CD4-positive, alpha-beta memory T cell (primary cell): ENCODE measurements at regions not wholly inside any gene's neighbourhood (a gene's known extent, or its start where the extent isn't known, plus 50 kb on each side); places are given as distances from the start of the nearest gene placed in this dataset.

ENCODE experiments used
- CTCF ChIA-PET: fragments of 350-600 bp; sonication (Branson Sonifier 250); formaldehyde crosslinking; loops from one replicate; lab custom pipeline; 2021; ENCODE audit warnings: inconsistent platforms; ENCODE audit not compliant: partially characterized antibody; lab: Charles Lee
- POLR2A ChIA-PET: fragments of 350-600 bp; sonication (Branson Sonifier 250); formaldehyde crosslinking; loops from one replicate; lab custom pipeline; 2021; ENCODE audit not compliant: partially characterized antibody; lab: Charles Lee
- DNase-seq, 5 donors: peaks; one replicate each; pipeline versions ENCODE4 v3.0.0 to v3.0.0-alpha.2; 2020 to 2022; ENCODE audit warnings: mixed read lengths in 1 of 5
- H3K27ac ChIP-seq: one replicate; pipeline ENCODE4 v1.7.0; 2013; ENCODE audit warnings: low read depth, low read length
- H3K27me3 ChIP-seq: 2 replicates; pipeline ENCODE4 v1.7.0; 2013; ENCODE audit warnings: mild to moderate bottlenecking, low read length, moderate library complexity; ENCODE audit not compliant: insufficient read depth
- H3K36me3 ChIP-seq: 2 replicates; pipeline ENCODE4 v1.7.0; 2013; ENCODE audit warnings: mild to moderate bottlenecking, low read length, moderate library complexity; ENCODE audit not compliant: insufficient read depth
- H3K4me1 ChIP-seq: 2 replicates; pipeline ENCODE4 v1.7.0; 2013; ENCODE audit warnings: mild to moderate bottlenecking, low read length, moderate library complexity; ENCODE audit not compliant: insufficient read depth
- H3K4me3 ChIP-seq, 2 donors: one replicate each; pipeline ENCODE4 v1.7.0; 2013; ENCODE audit warnings: low read length in 2 of 2, mild to moderate bottlenecking in 1 of 2
- H3K9me3 ChIP-seq, 2 donors: one replicate each; pipeline ENCODE4 v1.7.0; 2013; ENCODE audit warnings: low read length in 2 of 2, control low read depth in 1 of 2; ENCODE audit not compliant: control insufficient read depth in 1 of 2
- H3K27ac Mint-ChIP-seq, 7 donors: one replicate each; pipeline ENCODE4 v1.8.0; 2020 to 2021; ENCODE audit warnings: mixed read lengths in 7 of 7, mild to moderate bottlenecking in 6 of 7, inconsistent platforms in 3 of 7, moderate library complexity in 3 of 7
- H3K27me3 Mint-ChIP-seq, 2 donors: one replicate each; pipeline ENCODE4 v1.8.0; 2020 to 2021; ENCODE audit warnings: mixed read lengths in 2 of 2
- H3K36me3 Mint-ChIP-seq, 2 donors: one replicate each; pipeline ENCODE4 v1.8.0; 2020 to 2021; ENCODE audit warnings: mixed read lengths in 2 of 2, inconsistent platforms in 1 of 2, mild to moderate bottlenecking in 1 of 2
- H3K4me1 Mint-ChIP-seq, 4 donors: one replicate each; pipeline ENCODE4 v1.8.0; 2020 to 2021; ENCODE audit warnings: mixed read lengths in 4 of 4, mild to moderate bottlenecking in 1 of 4
- H3K4me3 Mint-ChIP-seq, 8 donors: one replicate each; pipeline ENCODE4 v1.8.0; 2020 to 2021; ENCODE audit warnings: mixed read lengths in 8 of 8, mild to moderate bottlenecking in 7 of 8, moderate library complexity in 6 of 8, inconsistent platforms in 3 of 8
- H3K9me3 Mint-ChIP-seq, 8 donors: one replicate each; pipeline ENCODE4 v1.8.0; 2020 to 2021; ENCODE audit warnings: mixed read lengths in 8 of 8, mild to moderate bottlenecking in 5 of 8, inconsistent platforms in 3 of 8, moderate library complexity in 1 of 8
- intact Hi-C: fragments of 100-400 bp; cut with micrococcal nuclease; formaldehyde crosslinking; loops from one replicate; pipeline ENCODE4 v1.15.1; 2023

DNA sequence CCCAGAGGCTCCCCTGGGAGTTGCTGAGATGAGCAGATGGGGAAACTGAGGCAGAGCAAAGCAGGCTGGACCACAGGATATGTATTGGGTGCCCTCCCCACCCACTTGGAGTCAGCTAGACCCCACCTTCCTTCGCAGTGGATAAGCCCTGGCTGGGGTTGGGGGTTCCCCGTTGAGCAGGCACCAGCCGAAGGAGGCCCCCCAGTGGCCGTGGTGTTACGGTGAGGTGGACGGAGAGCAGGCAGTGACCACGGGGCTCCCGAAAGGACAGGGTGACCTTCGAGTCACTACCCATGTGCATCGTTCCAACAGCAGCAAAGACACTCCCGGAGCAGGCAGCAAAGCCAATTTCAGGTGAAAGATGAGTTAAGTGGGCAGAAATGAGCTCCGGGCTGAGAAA, 62.4 kb upstream of the ADGRE5 start:
- Histone ChIP-seq H3K4me3 (no peak overlapping the region), H3K9me3 (no peaks in the 10 kb centered on the region), H3K27ac (no peak overlapping the region), H3K4me1 (no peaks in the 10 kb centered on the region), H3K36me3 (no peaks in the 10 kb centered on the region), H3K27me3 (no peaks in the 10 kb centered on the region)
- ChIA-PET POLR2A (no interaction called here), CTCF (no interaction called here)
- Mint-ChIP-seq H3K36me3 (no peaks in the 10 kb centered on the region), H3K27me3 (no peaks in the 10 kb centered on the region), H3K4me1 (peaks cover 0 to 2% (median 0%) of the 10 kb centered on the region in 4 donors), H3K4me3 (no peak overlapping the region), H3K9me3 (no peaks in the 10 kb centered on the region), H3K27ac (no peak overlapping the region)
- intact Hi-C loops: no loop called here
- no peak for DNase-seq

DNA sequence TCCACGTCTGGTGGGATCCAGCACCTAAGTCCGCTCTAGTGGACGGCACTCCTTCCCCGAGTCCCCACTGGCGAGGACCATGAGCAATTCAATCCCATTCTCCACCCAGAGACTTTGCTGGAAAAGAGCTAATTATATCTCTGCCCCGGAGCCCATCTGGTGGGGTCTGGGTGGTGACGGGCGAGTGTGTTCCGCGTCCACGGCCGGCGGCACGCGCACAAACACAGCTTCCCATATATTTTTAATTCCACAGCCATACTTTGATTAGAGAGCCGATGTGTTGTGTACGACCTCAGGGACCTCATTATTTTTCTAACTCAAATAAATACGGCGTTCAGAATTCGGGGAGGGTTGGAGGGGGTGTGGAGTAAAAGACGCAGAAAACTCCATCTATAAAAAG, 64.1 kb upstream of the ADGRE5 start:
- POLR2A ChIA-PET: no interaction called here
- CTCF ChIA-PET: interaction anchor here (0.7 to 1.2 kb wide), 2 partner anchors 11 to 31 kb away, joined by 3 read pairs; no protein-coding TSS in a partner anchor
- intact Hi-C loops: no loop called here

DNA sequence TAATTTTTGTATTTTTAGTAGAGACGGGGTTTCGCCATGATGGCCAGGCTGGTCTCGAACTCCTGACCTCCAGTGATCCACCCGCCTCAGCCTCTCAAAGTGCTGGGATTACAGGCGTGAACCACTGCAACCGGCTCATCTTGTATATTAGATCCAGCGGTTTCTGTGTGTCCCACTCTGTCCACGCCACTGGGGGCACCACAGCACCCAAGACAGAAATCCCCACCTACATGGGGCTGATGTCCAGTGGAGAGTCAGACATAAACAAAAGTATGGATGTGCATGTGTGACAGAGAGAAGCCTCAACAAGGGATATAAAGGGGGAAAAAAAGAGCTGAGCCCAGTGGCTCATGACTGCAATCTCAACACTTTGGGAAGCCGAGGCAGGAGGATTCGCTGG, 65.8 kb upstream of the ADGRE5 start:
- intact Hi-C loops: no loop called here
- Histone ChIP-seq H3K9me3 (no peaks in the 10 kb centered on the region), H3K4me3 (no peak overlapping the region), H3K4me1 (no peaks in the 10 kb centered on the region), H3K27ac (no peak overlapping the region), H3K27me3 (no peaks in the 10 kb centered on the region), H3K36me3 (no peaks in the 10 kb centered on the region)
- CTCF ChIA-PET: interaction anchor here (1.6 kb wide), 1 partner anchor 33 kb away, joined by 4 read pairs; no protein-coding TSS in a partner anchor
- H3K4me3 Mint-ChIP-seq: no peak overlapping the region
- POLR2A ChIA-PET: no interaction called here
- peaks cover 0 to 2% (median 0%) of the 10 kb centered on the region in 4 donors for H3K4me1 Mint-ChIP-seq
- H3K27me3 Mint-ChIP-seq: peaks cover 0 to 1% of the 10 kb centered on the region in 2 donors
- no peaks in the 10 kb centered on the region for H3K9me3 Mint-ChIP-seq
- no peaks in the 10 kb centered on the region for H3K36me3 Mint-ChIP-seq
- H3K27ac Mint-ChIP-seq: no peak overlapping the region
- DNase-seq: no peak

More for the DNA sequence above, 64.1 kb upstream of the ADGRE5 start:
- Histone ChIP-seq H3K27me3 (no peaks in the 10 kb centered on the region), H3K36me3 (no peaks in the 10 kb centered on the region), H3K27ac (no peak overlapping the region), H3K4me1 (no peaks in the 10 kb centered on the region), H3K9me3 (no peaks in the 10 kb centered on the region), H3K4me3 (no peak overlapping the region)
- Mint-ChIP-seq H3K4me1 (peaks cover 0 to 2% (median 0%) of the 10 kb centered on the region in 4 donors), H3K4me3 (no peak overlapping the region), H3K36me3 (no peaks in the 10 kb centered on the region), H3K9me3 (no peaks in the 10 kb centered on the region), H3K27me3 (no peaks in the 10 kb centered on the region), H3K27ac (no peak overlapping the region)
- no peak for DNase-seq

DNA sequence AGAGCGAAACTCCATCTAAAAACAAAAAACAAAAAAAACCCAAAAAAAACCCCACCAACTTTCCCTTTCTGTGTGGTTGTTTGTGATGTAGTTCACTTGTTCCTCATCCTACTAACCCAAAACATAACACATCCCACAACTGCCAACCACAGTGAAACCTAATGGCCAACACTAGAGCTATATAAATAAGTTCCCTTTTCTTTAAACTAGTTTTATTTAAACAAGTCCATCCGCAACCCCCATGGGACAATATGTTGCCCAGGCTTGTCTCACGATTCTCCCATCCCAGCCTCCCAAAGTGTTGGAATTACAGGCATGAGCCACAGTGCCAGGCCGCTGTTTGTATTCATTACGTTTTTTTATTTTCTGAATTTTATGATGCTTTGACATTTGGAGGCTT, 71.2 kb upstream of the ADGRE5 start:
- CTCF ChIA-PET: no interaction called here
- H3K4me3 ChIP-seq: no peak overlapping the region
- H3K27ac Mint-ChIP-seq: no peak overlapping the region
- peaks cover 0 to 4% (median 0%) of the 10 kb centered on the region in 8 donors for H3K9me3 Mint-ChIP-seq
- H3K36me3 ChIP-seq: no peaks in the 10 kb centered on the region
- POLR2A ChIA-PET: no interaction called here
- peaks cover 0 to 1% of the 10 kb centered on the region in 2 donors for H3K27me3 Mint-ChIP-seq
- H3K4me1 ChIP-seq: no peaks in the 10 kb centered on the region
- peaks cover 3 to 8% (median 5%) of the 10 kb centered on the region in 4 donors for H3K4me1 Mint-ChIP-seq
- H3K27me3 ChIP-seq: no peaks in the 10 kb centered on the region
- H3K4me3 Mint-ChIP-seq: no peak overlapping the region
- no peak for DNase-seq
- intact Hi-C loops: no loop called here
- no peak overlapping the region for H3K27ac ChIP-seq
- H3K36me3 Mint-ChIP-seq: no peaks in the 10 kb centered on the region
- no peaks in the 10 kb centered on the region for H3K9me3 ChIP-seq

DNA sequence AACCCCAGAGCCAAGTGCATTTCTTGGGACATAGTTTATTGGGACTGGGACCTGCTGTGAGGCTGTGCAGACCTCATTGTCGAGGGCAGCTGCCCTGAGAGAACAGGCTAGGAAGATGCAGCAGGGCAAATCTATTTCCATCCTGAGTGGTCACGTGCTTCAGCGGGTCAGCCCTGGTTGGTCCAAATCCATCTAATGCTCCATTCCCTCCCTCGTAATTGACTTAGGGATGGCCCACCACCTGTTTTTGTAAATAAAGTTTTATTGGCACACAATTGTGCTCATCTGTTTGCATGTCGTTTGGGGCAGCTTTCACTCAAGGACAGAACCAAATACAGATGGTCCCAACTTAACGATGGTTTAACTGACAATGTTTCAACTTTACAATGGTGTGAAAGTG, 75.5 kb upstream of the ADGRE5 start:
- H3K9me3 Mint-ChIP-seq: peaks cover 0 to 4% (median 0%) of the 10 kb centered on the region in 8 donors
- intact Hi-C loops: no loop called here
- no peak for DNase-seq
- peaks cover 3 to 8% (median 4%) of the 10 kb centered on the region in 4 donors for H3K4me1 Mint-ChIP-seq
- H3K27ac Mint-ChIP-seq: no peak overlapping the region
- H3K36me3 Mint-ChIP-seq: no peaks in the 10 kb centered on the region
- Histone ChIP-seq H3K27me3 (no peaks in the 10 kb centered on the region), H3K27ac (no peak overlapping the region), H3K9me3 (no peaks in the 10 kb centered on the region), H3K36me3 (no peaks in the 10 kb centered on the region), H3K4me1 (no peaks in the 10 kb centered on the region), H3K4me3 (no peak overlapping the region)
- ChIA-PET POLR2A (no interaction called here), CTCF (no interaction called here)
- peaks cover 0 to 3% of the 10 kb centered on the region in 2 donors for H3K27me3 Mint-ChIP-seq
- H3K4me3 Mint-ChIP-seq: no peak overlapping the region

DNA sequence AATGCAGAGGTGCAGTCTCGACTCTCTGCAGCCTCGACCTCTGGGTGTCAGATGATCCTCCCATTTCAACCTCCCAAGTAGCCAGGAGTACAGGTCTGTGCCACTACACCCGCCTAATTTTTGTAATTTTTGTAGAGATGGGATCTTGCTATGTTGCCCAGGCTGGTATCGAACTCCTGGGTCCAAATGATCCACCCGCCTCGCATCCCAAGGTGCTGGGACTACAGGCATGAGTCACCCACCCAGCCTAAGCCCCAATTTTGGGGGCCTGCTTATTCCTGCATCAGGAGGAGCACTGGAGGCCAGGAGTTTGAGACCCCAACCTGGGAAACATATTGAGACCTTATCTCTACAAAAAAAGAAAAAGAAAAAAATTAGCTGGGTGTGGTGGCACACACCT, 80.1 kb upstream of the ADGRE5 start:
- H3K27ac Mint-ChIP-seq: no peak overlapping the region
- no peaks in the 10 kb centered on the region for H3K4me1 ChIP-seq
- no peaks in the 10 kb centered on the region for H3K36me3 Mint-ChIP-seq
- H3K9me3 Mint-ChIP-seq: no peaks in the 10 kb centered on the region
- no peaks in the 10 kb centered on the region for H3K4me1 Mint-ChIP-seq
- H3K36me3 ChIP-seq: no peaks in the 10 kb centered on the region
- no peak overlapping the region for H3K27ac ChIP-seq
- CTCF ChIA-PET: interaction anchor here (1.2 kb wide), 1 partner anchor 164 kb away, joined by 3 read pairs; the partner anchor contains the start of gene ASF1B
- no peaks in the 10 kb centered on the region for H3K9me3 ChIP-seq
- H3K4me3 Mint-ChIP-seq: no peak overlapping the region
- intact Hi-C loops: no loop called here
- no peaks in the 10 kb centered on the region for H3K27me3 ChIP-seq
- H3K4me3 ChIP-seq: no peak overlapping the region
- peaks cover 3% of the 10 kb centered on the region in 2 donors for H3K27me3 Mint-ChIP-seq
- POLR2A ChIA-PET: no interaction called here
- no peak for DNase-seq

DNA sequence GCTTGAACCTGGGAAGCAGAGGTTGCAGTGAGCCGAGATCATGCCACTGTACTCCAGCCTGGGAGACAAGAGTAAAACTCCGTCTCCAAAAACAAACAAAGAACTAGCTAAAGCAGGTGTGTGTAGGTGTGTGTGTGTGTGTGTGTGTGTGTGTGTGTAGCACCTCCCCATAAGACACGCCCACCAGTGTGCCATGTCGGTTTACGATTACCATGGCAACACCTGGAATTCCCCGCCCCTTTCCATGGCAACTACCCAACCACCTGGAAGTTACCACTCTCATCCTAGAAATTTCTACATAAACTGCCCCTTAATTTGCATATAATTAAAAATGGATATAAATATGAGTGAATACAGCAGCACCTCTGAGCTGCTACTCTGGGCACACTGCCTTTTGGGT, 80.9 kb upstream of the ADGRE5 start:
- peaks cover 3 to 4% of the 10 kb centered on the region in 2 donors for H3K27me3 Mint-ChIP-seq
- Histone ChIP-seq H3K27ac (no peak overlapping the region), H3K36me3 (no peaks in the 10 kb centered on the region), H3K27me3 (no peaks in the 10 kb centered on the region), H3K4me1 (no peaks in the 10 kb centered on the region), H3K9me3 (no peaks in the 10 kb centered on the region), H3K4me3 (no peak overlapping the region)
- ChIA-PET CTCF (no interaction called here), POLR2A (no interaction called here)
- no peaks in the 10 kb centered on the region for H3K9me3 Mint-ChIP-seq
- no peak for DNase-seq
- no peaks in the 10 kb centered on the region for H3K4me1 Mint-ChIP-seq
- H3K4me3 Mint-ChIP-seq: no peak overlapping the region
- intact Hi-C loops: no loop called here
- H3K27ac Mint-ChIP-seq: no peak overlapping the region
- no peaks in the 10 kb centered on the region for H3K36me3 Mint-ChIP-seq
